Thymus (tissue), 11 donors: ENCODE measurements at regions not wholly inside any gene's neighbourhood (a gene's known extent, or its start where the extent isn't known, plus 50 kb on each side); places are given as distances from the start of the nearest gene placed in this dataset.

ENCODE experiments used
- DNase-seq, 9 donors: peaks; one replicate each; pipeline ENCODE4 v3.0.0-alpha.2; 2013; ENCODE audit warnings: low spot score in 9 of 9, low read depth in 6 of 9, missing footprints in 1 of 9
- H3K27ac ChIP-seq, 2 donors: one replicate each; pipeline ENCODE4 v1.5.1; 2013; ENCODE audit warnings: control low read depth in 1 of 2, low read depth in 1 of 2, low read length in 1 of 2, mild to moderate bottlenecking in 1 of 2, moderate library complexity in 1 of 2
- H3K27me3 ChIP-seq, 2 donors: one replicate each; pipeline ENCODE4 v1.5.1; 2013; ENCODE audit warnings: low read length in 1 of 2; ENCODE audit not compliant: control insufficient read depth in 2 of 2, insufficient read depth in 1 of 2
- H3K36me3 ChIP-seq, 2 donors: one replicate each; pipeline ENCODE4 v1.5.1; 2013; ENCODE audit warnings: low read length in 1 of 2, mild to moderate bottlenecking in 1 of 2, moderate library complexity in 1 of 2; ENCODE audit not compliant: control insufficient read depth in 2 of 2, insufficient read depth in 2 of 2
- H3K4me1 ChIP-seq, 2 donors: one replicate each; pipeline ENCODE4 v1.5.1; 2013; ENCODE audit warnings: low read length in 2 of 2; ENCODE audit not compliant: control insufficient read depth in 2 of 2, insufficient read depth in 2 of 2
- H3K4me3 ChIP-seq, 2 donors: one replicate each; pipeline ENCODE4 v1.5.1; 2013; ENCODE audit warnings: low read length in 2 of 2, control low read depth in 1 of 2, mild to moderate bottlenecking in 1 of 2
- H3K9me3 ChIP-seq, 2 donors: one replicate each; pipeline ENCODE4 v1.5.1; 2013; ENCODE audit warnings: low read length in 1 of 2, mild to moderate bottlenecking in 1 of 2; ENCODE audit not compliant: control insufficient read depth in 2 of 2, insufficient read depth in 1 of 2
- WGBS: extraction: QIAGEN DNeasy Blood & Tissue Kit; methylation state at CpG from one replicate; pipeline ENCODE4 v1.1.7; 2013; 5-methylcytosine and 5-hydroxymethylcytosine counted together
- donor health status: healthy.

- no peak for DNase-seq
- Histone ChIP-seq H3K9me3 (no peaks in the 10 kb centered on the region), H3K27me3 (no peaks in the 10 kb centered on the region), H3K4me1 (no peaks in the 10 kb centered on the region), H3K27ac (no peak overlapping the region), H3K36me3 (no peaks in the 10 kb centered on the region), H3K4me3 (no peak overlapping the region)
Observed at GRCh38 chr4:65265526-65265925, 404.8 kb downstream of the EPHA5 start.

- no peak overlapping the region for H3K4me3 ChIP-seq
- H3K27me3 ChIP-seq, result no peaks in the 10 kb centered on the region
- no peak for DNase-seq
- H3K27ac ChIP-seq, result no peak overlapping the region
- no peaks in the 10 kb centered on the region for H3K4me1 ChIP-seq
- no peaks in the 10 kb centered on the region for H3K9me3 ChIP-seq
- 71% methylated on average over 3 of the region's 3 CpGs for WGBS
- no peaks in the 10 kb centered on the region for H3K36me3 ChIP-seq
Observed at GRCh38 chr4:65259296-65259695, 411.0 kb downstream of the EPHA5 start.

- no peaks in the 10 kb centered on the region for H3K9me3 ChIP-seq
- DNase-seq, result no peak
- no peaks in the 10 kb centered on the region for H3K36me3 ChIP-seq
- H3K4me1 ChIP-seq, result no peaks in the 10 kb centered on the region
- H3K4me3 ChIP-seq, result no peak overlapping the region
- H3K27me3 ChIP-seq, result no peaks in the 10 kb centered on the region
- no peak overlapping the region for H3K27ac ChIP-seq
- over 99% methylated on average over 2 of the region's 2 CpGs for WGBS
Observed at GRCh38 chr4:65250916-65251315, 419.4 kb downstream of the EPHA5 start.

GRCh38 chr4:65249111-65249510, 421.2 kb downstream of the EPHA5 start:
- no peak overlapping the region for H3K4me3 ChIP-seq
- no peaks in the 10 kb centered on the region for H3K9me3 ChIP-seq
- H3K4me1 ChIP-seq, result no peaks in the 10 kb centered on the region
- no peaks in the 10 kb centered on the region for H3K27me3 ChIP-seq
- H3K27ac ChIP-seq, result no peak overlapping the region
- H3K36me3 ChIP-seq, result no peaks in the 10 kb centered on the region
- no peak for DNase-seq

- no peak for DNase-seq
- peaks cover 0 to 3% of the 10 kb centered on the region in 2 donors for H3K9me3 ChIP-seq
- WGBS, result 90% methylated on average over 16 of the region's 16 CpGs
Observed at GRCh38 chr4:65242156-65242846, 428.0 kb downstream of the EPHA5 start.

GRCh38 chr4:65241257-65241997, 428.9 kb downstream of the EPHA5 start:
- no peaks in the 10 kb centered on the region for H3K27me3 ChIP-seq
- H3K36me3 ChIP-seq, result no peaks in the 10 kb centered on the region
- WGBS, result 97% methylated on average over 26 of the region's 26 CpGs
- no peak overlapping the region for H3K4me3 ChIP-seq
- H3K4me1 ChIP-seq, result no peaks in the 10 kb centered on the region
- H3K27ac ChIP-seq, result no peak overlapping the region
- DNase-seq, result no peak
- H3K9me3 ChIP-seq, result peaks cover 0 to 3% of the 10 kb centered on the region in 2 donors

More at GRCh38 chr4:65242156-65242846, 428.0 kb downstream of the EPHA5 start:
- Histone ChIP-seq H3K27ac (no peak overlapping the region), H3K36me3 (no peaks in the 10 kb centered on the region), H3K4me3 (no peak overlapping the region), H3K27me3 (no peaks in the 10 kb centered on the region), H3K4me1 (no peaks in the 10 kb centered on the region)

GRCh38 chr4:65234061-65234460, 436.2 kb downstream of the EPHA5 start:
- no peak overlapping the region for H3K4me3 ChIP-seq
- H3K27ac ChIP-seq, result no peak overlapping the region
- DNase-seq, result no peak
- H3K4me1 ChIP-seq, result no peaks in the 10 kb centered on the region
- no peaks in the 10 kb centered on the region for H3K9me3 ChIP-seq
- no peaks in the 10 kb centered on the region for H3K36me3 ChIP-seq
- no peaks in the 10 kb centered on the region for H3K27me3 ChIP-seq
- 98% methylated on average over 2 of the region's 2 CpGs for WGBS

GRCh38 chr4:65227628-65228027, 442.7 kb downstream of the EPHA5 start:
- H3K9me3 ChIP-seq, result no peaks in the 10 kb centered on the region
- no peak overlapping the region for H3K4me3 ChIP-seq
- DNase-seq, result no peak
- no peaks in the 10 kb centered on the region for H3K36me3 ChIP-seq
- H3K4me1 ChIP-seq, result no peaks in the 10 kb centered on the region
- H3K27me3 ChIP-seq, result no peaks in the 10 kb centered on the region
- H3K27ac ChIP-seq, result no peak overlapping the region

- H3K4me3 ChIP-seq, result no peak overlapping the region
- 91% methylated on average over 2 of the region's 2 CpGs for WGBS
- no peaks in the 10 kb centered on the region for H3K27me3 ChIP-seq
- H3K4me1 ChIP-seq, result no peaks in the 10 kb centered on the region
- no peak overlapping the region for H3K27ac ChIP-seq
- DNase-seq, result no peak
- no peaks in the 10 kb centered on the region for H3K36me3 ChIP-seq
- H3K9me3 ChIP-seq, result no peaks in the 10 kb centered on the region
Observed at GRCh38 chr4:65223601-65224000, 446.7 kb downstream of the EPHA5 start.
